OCI-LY3 (cell line): ENCODE measurements at regions not wholly inside any gene's neighbourhood (a gene's known extent, or its start where the extent isn't known, plus 50 kb on each side); places are given as distances from the start of the nearest gene placed in this dataset.
"Not testable (repeated sequence)": the region's sequence is repeated elsewhere in the genome, so short reads cannot be mapped to it uniquely, and the experiment has no call there.

ENCODE experiments used
- H2AFZ ChIP-seq: fragments of 200-600, 300-600 bp; shearing (Covaris generic); 2 replicates; pipeline ENCODE4 v1.6.0; 2014; ENCODE audit warnings: antibody characterized with exemption, low read depth, low read length
- H3K27ac ChIP-seq: fragments of 200-600, 300-600 bp; sonication (generic); 2 replicates; pipeline ENCODE4 v1.5.1; 2014; ENCODE audit warnings: mild to moderate bottlenecking, low read length, moderate library complexity, mixed read lengths
- H3K27me3 ChIP-seq: fragments of 200-600, 300-600 bp; sonication (generic); 2 replicates; pipeline ENCODE4 v1.6.1; 2014; ENCODE audit warnings: low read depth, low read length, mixed read lengths
- H3K36me3 ChIP-seq: fragments of 200-600, 300-600 bp; sonication (generic); replicated peaks from 2 replicates; pipeline ENCODE3; 2014; ENCODE audit warnings: low read depth, low read length, mixed read lengths
- H3K4me1 ChIP-seq: fragments of 300-600, 200-600 bp; sonication (generic); 2 replicates; pipeline ENCODE4 v1.6.1; 2014; ENCODE audit warnings: low read length, mixed read lengths
- H3K4me2 ChIP-seq: fragments of 200-600, 300-600 bp; sonication (generic); 2 replicates; pipeline ENCODE4 v1.6.1; 2014; ENCODE audit warnings: low read length, mixed read lengths
- H3K4me3 ChIP-seq: fragments of 300-600, 200-600 bp; sonication (generic); 2 replicates; pipeline ENCODE4 v1.5.1; 2014; ENCODE audit warnings: antibody characterized with exemption, mild to moderate bottlenecking, low read length, moderate library complexity
- H3K79me2 ChIP-seq: fragments of 300-600, 200-600 bp; shearing (Covaris generic); 2 replicates; pipeline ENCODE4 v1.6.1; 2014; ENCODE audit warnings: mild to moderate bottlenecking, low read length, mixed read lengths
- H3K9ac ChIP-seq: fragments of 300-600, 200-600 bp; shearing (Covaris generic); 2 replicates; pipeline ENCODE4 v1.6.0; 2014; ENCODE audit warnings: mild to moderate bottlenecking, low read length, moderate library complexity
- H3K9me3 ChIP-seq: fragments of 200-600, 300-600 bp; shearing (Covaris generic); 2 replicates; pipeline ENCODE4 v1.6.1; 2014; ENCODE audit warnings: low read length, mixed read lengths; ENCODE audit not compliant: insufficient read depth
- H4K20me1 ChIP-seq: fragments of 200-600, 300-600 bp; sonication (generic); 2 replicates; pipeline ENCODE4 v1.6.1; 2016; ENCODE audit warnings: low read length, mixed read lengths; ENCODE audit not compliant: insufficient read depth
- CTCF ChIP-seq: fragments of 200-600, 300-600 bp; sonication (generic); IDR thresholded peaks from 2 replicates; pipeline ENCODE4 v1.5.1; 2014; ENCODE audit warnings: antibody characterized with exemption, low read length, low read depth

- not testable (repeated sequence) for H3K4me3 ChIP-seq, H3K36me3 ChIP-seq, H3K79me2 ChIP-seq, H3K9me3 ChIP-seq, H3K27me3 ChIP-seq, H3K4me2 ChIP-seq, H3K9ac ChIP-seq, H3K27ac ChIP-seq, H4K20me1 ChIP-seq, H2AFZ ChIP-seq, H3K4me1 ChIP-seq
Measured at GRCh38 chr1:223913715-223914114, 68.0 kb upstream of the TP53BP2 start.

- H3K9me3 ChIP-seq, H3K27ac ChIP-seq, H3K36me3 ChIP-seq: not testable (repeated sequence)
Measured at GRCh38 chr1:223907943-223908587, 62.3 kb upstream of the TP53BP2 start.

GRCh38 chr1:223903221-223903620 lies 57.5 kb upstream of the TP53BP2 start:
- H3K4me2 ChIP-seq, H2AFZ ChIP-seq, H3K4me3 ChIP-seq, H3K36me3 ChIP-seq, H3K4me1 ChIP-seq, H3K79me2 ChIP-seq, H3K27ac ChIP-seq, H3K9me3 ChIP-seq, H4K20me1 ChIP-seq, H3K27me3 ChIP-seq, H3K9ac ChIP-seq: not testable (repeated sequence)

More at GRCh38 chr1:223907943-223908587, 62.3 kb upstream of the TP53BP2 start:
- H4K20me1 ChIP-seq, H3K4me3 ChIP-seq, H3K4me2 ChIP-seq, H3K9ac ChIP-seq, H3K27me3 ChIP-seq, H3K79me2 ChIP-seq, H2AFZ ChIP-seq, H3K4me1 ChIP-seq: not testable (repeated sequence)
- peak; percentile 34; the same call in 1 of the 2 replicates for TF ChIP-seq CTCF

- not testable (repeated sequence) for H3K9me3 ChIP-seq, H3K27me3 ChIP-seq, H3K9ac ChIP-seq, H3K4me2 ChIP-seq, H3K79me2 ChIP-seq, H3K36me3 ChIP-seq, H2AFZ ChIP-seq, H3K27ac ChIP-seq, H4K20me1 ChIP-seq, H3K4me3 ChIP-seq, H3K4me1 ChIP-seq
Measured at GRCh38 chr1:223899775-223900174, 54.0 kb upstream of the TP53BP2 start.

- not testable (repeated sequence) for H3K4me2 ChIP-seq, H3K27ac ChIP-seq, H4K20me1 ChIP-seq, H3K9ac ChIP-seq, H3K4me1 ChIP-seq, H3K9me3 ChIP-seq, H3K79me2 ChIP-seq, H3K27me3 ChIP-seq, H3K4me3 ChIP-seq, H3K36me3 ChIP-seq, H2AFZ ChIP-seq
Measured at GRCh38 chr1:223897097-223897496, 51.4 kb upstream of the TP53BP2 start.

- not testable (repeated sequence) for H4K20me1 ChIP-seq, H3K9me3 ChIP-seq, H3K4me1 ChIP-seq
Measured at GRCh38 chr1:223895950-223896349, 50.2 kb upstream of the TP53BP2 start.

More at GRCh38 chr1:223895950-223896349, 50.2 kb upstream of the TP53BP2 start:
- H3K79me2 ChIP-seq, H3K36me3 ChIP-seq, H3K27ac ChIP-seq, H3K27me3 ChIP-seq, H3K4me2 ChIP-seq, H3K4me3 ChIP-seq, H3K9ac ChIP-seq, H2AFZ ChIP-seq: not testable (repeated sequence)
